B cell (primary cell): ENCODE measurements at regions not wholly inside any gene's neighbourhood (a gene's known extent, or its start where the extent isn't known, plus 50 kb on each side); places are given as distances from the start of the nearest gene placed in this dataset.

Experiments
- ATAC-seq: fragments of 200-7000 bp; cut with Tn5 transposase; one replicate; pipeline ENCODE4 v1.10.0; 2021; ENCODE audit warnings: low read depth, mild to moderate bottlenecking, moderate number of reproducible peaks, moderate library complexity
- CTCF ChIA-PET: fragments of 350-600 bp; sonication (Branson Sonifier 250); formaldehyde crosslinking; loops from one replicate; lab custom pipeline; 2021; ENCODE audit warnings: antibody characterized with exemption, inconsistent platforms; lab: Charles Lee
- POLR2A ChIA-PET: fragments of 350-600 bp; sonication (Branson Sonifier 250); formaldehyde crosslinking; loops from one replicate; lab custom pipeline; 2021; ENCODE audit warnings: antibody characterized with exemption; lab: Charles Lee
- DNase-seq: peaks from one replicate; pipeline ENCODE4 v3.0.0; 2013
- H2AFZ ChIP-seq: 2 replicates; pipeline ENCODE4 v1.6.1; 2012; ENCODE audit warnings: mild to moderate bottlenecking, low read depth, low read length; ENCODE audit not compliant: insufficient read depth, poor library complexity, severe bottlenecking
- H3K27ac ChIP-seq, 2 donors: 1 replicate in 1 of 2; 2 replicates in 1 of 2; pipeline ENCODE4 v1.5.1; 2012 to 2013; ENCODE audit warnings: low read length in 2 of 2, mild to moderate bottlenecking in 2 of 2, moderate library complexity in 1 of 2
- H3K27me3 ChIP-seq, 4 experiments: fragments of 200-600 bp in 1 of 4; sonication (generic) in 1 of 4; replicated peaks in 1 of 4; 1 replicate in 2 of 4; 2 replicates in 2 of 4; pipeline versions ENCODE4 v1.6.1 to v1.7.0; 2013 to 2016; ENCODE audit warnings: low read length in 3 of 4, mild to moderate bottlenecking in 2 of 4, mixed read lengths in 1 of 4, moderate library complexity in 1 of 4; ENCODE audit not compliant: insufficient read depth in 4 of 4, control insufficient read depth in 3 of 4; ENCODE audit errors: control extremely low read depth in 1 of 4
- H3K36me3 ChIP-seq, 2 experiments: replicated peaks in 1 of 2; 1 replicate in 1 of 2; 2 replicates in 1 of 2; pipeline versions ENCODE4 v1.6.1 to v1.7.1; 2013; ENCODE audit warnings: low read length in 1 of 2; ENCODE audit not compliant: insufficient read depth in 2 of 2, control insufficient read depth in 1 of 2; ENCODE audit errors: control extremely low read depth in 1 of 2, extremely low read depth in 1 of 2
- H3K4me1 ChIP-seq, 2 donors: fragments of 200-600 bp in 1 of 2; sonication (generic) in 1 of 2; 1 replicate in 1 of 2; 2 replicates in 1 of 2; pipeline versions ENCODE4 v1.5.1 to v1.6.1; 2013 to 2017; ENCODE audit warnings: low read length in 2 of 2; ENCODE audit not compliant: control insufficient read depth in 2 of 2, insufficient read depth in 2 of 2
- H3K4me2 ChIP-seq: replicated peaks from 2 replicates; pipeline ENCODE3; 2012; ENCODE audit warnings: mild to moderate bottlenecking, low read depth, low read length; ENCODE audit not compliant: poor library complexity, severe bottlenecking
- H3K4me3 ChIP-seq, 5 experiments: fragments of 200-600 bp in 1 of 5; sonication (generic) in 1 of 5; 1 replicate in 3 of 5; 2 replicates in 2 of 5; pipeline versions ENCODE4 v1.5.1 to v1.7.0; 2011 to 2016; ENCODE audit warnings: low read length in 4 of 5, mild to moderate bottlenecking in 4 of 5, low read depth in 2 of 5, control low read depth in 1 of 5, moderate library complexity in 1 of 5; ENCODE audit not compliant: insufficient read depth in 1 of 5; ENCODE audit errors: control extremely low read depth in 1 of 5, extremely low read depth in 1 of 5
- H3K79me2 ChIP-seq: fragments of 200-600 bp; sonication (generic); one replicate; pipeline ENCODE4 v1.6.0; 2016; ENCODE audit warnings: low read length; ENCODE audit not compliant: control insufficient read depth, insufficient read depth
- H3K9ac ChIP-seq: fragments of 200-600 bp; sonication (generic); 2 replicates; pipeline ENCODE4 v1.6.1; 2017; ENCODE audit warnings: mild to moderate bottlenecking, low read length, moderate library complexity
- H3K9me3 ChIP-seq, 3 donors: one replicate each; pipeline versions ENCODE4 v1.6.1 to v1.7.1; 2013; ENCODE audit warnings: low read length in 2 of 3; ENCODE audit not compliant: control insufficient read depth in 2 of 3, insufficient read depth in 1 of 3; ENCODE audit errors: control extremely low read depth in 1 of 3
- H4K20me1 ChIP-seq: 2 replicates; pipeline ENCODE4 v1.6.0; 2012; ENCODE audit warnings: mild to moderate bottlenecking, low read length; ENCODE audit not compliant: insufficient read depth, control insufficient read depth, poor library complexity, severe bottlenecking
- H3K27ac Mint-ChIP-seq: one replicate; pipeline ENCODE4 v1.8.0; 2021; ENCODE audit warnings: mixed read lengths
- H3K27me3 Mint-ChIP-seq: one replicate; pipeline ENCODE4 v1.8.0; 2021; ENCODE audit warnings: mixed read lengths
- H3K4me1 Mint-ChIP-seq: one replicate; pipeline ENCODE4 v1.8.0; 2021; ENCODE audit warnings: mixed read lengths
- H3K4me3 Mint-ChIP-seq: one replicate; pipeline ENCODE4 v1.8.0; 2021; ENCODE audit warnings: mixed read lengths
- H3K9me3 Mint-ChIP-seq: one replicate; pipeline ENCODE4 v1.8.0; 2022; ENCODE audit warnings: mixed read lengths; ENCODE audit not compliant: insufficient read depth
- CTCF ChIP-seq: fragments of 200-600 bp; IDR thresholded peaks from one replicate; pipeline ENCODE4 v1.8.0; 2022; ENCODE audit warnings: antibody characterized with exemption, mild to moderate bottlenecking
- EZH2 ChIP-seq: IDR thresholded peaks from 2 replicates; pipeline ENCODE4 v1.6.1; 2012; ENCODE audit warnings: borderline replicate concordance, low read depth, mild to moderate bottlenecking, moderate library complexity, low read length; ENCODE audit not compliant: insufficient read depth, poor library complexity, severe bottlenecking
- WGBS: methylation state at CpG from one replicate; pipeline ENCODE4 v1.1.5; 2013; ENCODE audit warnings: missing lambda C conversion rate; ENCODE audit not compliant: insufficient coverage; 5-methylcytosine and 5-hydroxymethylcytosine counted together
- intact Hi-C: fragments of 100-400 bp; cut with micrococcal nuclease; formaldehyde crosslinking; loops from one replicate; pipeline ENCODE4 v1.10.0; 2022

- no peak overlapping the region for H3K27ac ChIP-seq
- no peak for TF ChIP-seq EZH2
- no peak for TF ChIP-seq CTCF
- H3K9me3 Mint-ChIP-seq: no peaks in the 10 kb centered on the region
- ChIA-PET CTCF (no interaction called here), POLR2A (no interaction called here)
- intact Hi-C loops: no loop called here
- DNase-seq: no peak
- no peak for ATAC-seq
- H3K36me3 ChIP-seq: no peaks in the 10 kb centered on the region
- no peaks in the 10 kb centered on the region for H4K20me1 ChIP-seq
- no peak overlapping the region for H3K4me3 ChIP-seq
- H3K27ac Mint-ChIP-seq: no peak overlapping the region
- no peak overlapping the region for H3K4me3 Mint-ChIP-seq
- H3K4me1 ChIP-seq: no peaks in the 10 kb centered on the region
- H3K4me1 Mint-ChIP-seq: no peaks in the 10 kb centered on the region
- peaks cover 5% of the 10 kb centered on the region for H3K27me3 Mint-ChIP-seq
- H3K4me2 ChIP-seq: no peak overlapping the region
- H3K9ac ChIP-seq: no peak overlapping the region
- H3K9me3 ChIP-seq: no peaks in the 10 kb centered on the region
- no peak overlapping the region for H2AFZ ChIP-seq
- WGBS: 93% methylated on average over 6 of the region's 10 CpGs
- no peaks in the 10 kb centered on the region for H3K27me3 ChIP-seq
- H3K79me2 ChIP-seq: no peaks in the 10 kb centered on the region
These were observed 121.5 kb upstream of the SLC10A2 start for GRCh38 chr13:103187721-103188156.

- TF ChIP-seq CTCF: no peak
- no peak for TF ChIP-seq EZH2
- Histone ChIP-seq H3K27ac (no peak overlapping the region), H4K20me1 (no peaks in the 10 kb centered on the region), H3K4me3 (no peak overlapping the region), H3K36me3 (no peaks in the 10 kb centered on the region), H3K4me1 (no peaks in the 10 kb centered on the region), H3K9me3 (no peaks in the 10 kb centered on the region), H3K27me3 (no peaks in the 10 kb centered on the region), H3K9ac (no peak overlapping the region), H3K4me2 (no peak overlapping the region), H3K79me2 (no peaks in the 10 kb centered on the region), H2AFZ (no peak overlapping the region)
- no peaks in the 10 kb centered on the region for H3K9me3 Mint-ChIP-seq
- H3K27me3 Mint-ChIP-seq: no peaks in the 10 kb centered on the region
- CTCF ChIA-PET: no interaction called here
- no peak for ATAC-seq
- no peak for DNase-seq
- H3K4me1 Mint-ChIP-seq: no peaks in the 10 kb centered on the region
- WGBS: 88% methylated on average over 1 of the region's 2 CpGs
- intact Hi-C loops: no loop called here
- POLR2A ChIA-PET: no interaction called here
- H3K4me3 Mint-ChIP-seq: no peak overlapping the region
- no peak overlapping the region for H3K27ac Mint-ChIP-seq
These were observed 118.2 kb upstream of the SLC10A2 start for GRCh38 chr13:103184413-103184812.
